IMR-90 (cell line): ENCODE measurements at regions not wholly inside any gene's neighbourhood (a gene's known extent, or its start where the extent isn't known, plus 50 kb on each side); places are given as distances from the start of the nearest gene placed in this dataset.

ENCODE experiments used
- ATAC-seq: fragments of 200-7000 bp; cut with Tn5 transposase; 2 replicates; pipeline ENCODE4 v1.9.1; 2020; ENCODE audit warnings: low read depth, mild to moderate bottlenecking, moderate library complexity
- BruUV-seq: library from RNA; stranded (reverse); fragments of 400-500 nt; replicated peaks from 2 replicates; lab custom pipeline; 2021; lab: Mats Ljungman, UMichigan
- CTCF ChIA-PET: fragments of 300-600 bp; formaldehyde crosslinking; extraction: SDS; loops from one replicate; lab custom pipeline; 2021; ENCODE audit warnings: antibody characterized with exemption; lab: Yijun Ruan, JAX
- POLR2A ChIA-PET: fragments of 300-600 bp; sonication (Branson Sonifier 250); formaldehyde crosslinking; loops from one replicate; lab custom pipeline; 2022; ENCODE audit warnings: antibody characterized with exemption; ENCODE audit not compliant: unreplicated experiment; lab: Charles Lee
- DNase-seq: peaks from one replicate; pipeline ENCODE4 v3.0.0; 2013
- H2AFZ ChIP-seq: replicated peaks from 2 replicates; pipeline ENCODE3; 2013; ENCODE audit warnings: low read length, mild to moderate bottlenecking; ENCODE audit not compliant: poor library complexity
- H2AK5ac ChIP-seq: 2 replicates; pipeline ENCODE4 v1.6.1; 2013; ENCODE audit warnings: low read depth, low read length, inconsistent platforms
- H2AK9ac ChIP-seq: replicated peaks from 2 replicates; pipeline ENCODE3; 2013; ENCODE audit warnings: mild to moderate bottlenecking, low read depth, low read length, moderate library complexity; ENCODE audit not compliant: poor library complexity
- H2BK120ac ChIP-seq: 2 replicates; pipeline ENCODE4 v1.6.1; 2013; ENCODE audit warnings: low read depth, low read length, inconsistent platforms
- H2BK15ac ChIP-seq: 3 replicates; pipeline ENCODE4 v1.6.1; 2013; ENCODE audit warnings: low read depth, low read length, inconsistent platforms
- H2BK20ac ChIP-seq: 2 replicates; pipeline ENCODE4 v1.6.1; 2013; ENCODE audit warnings: low read depth, mild to moderate bottlenecking, inconsistent platforms, low read length, moderate library complexity
- H2BK5ac ChIP-seq: 2 replicates; pipeline ENCODE4 v1.6.1; 2013; ENCODE audit warnings: mild to moderate bottlenecking, low read depth, low read length, inconsistent platforms; ENCODE audit not compliant: poor library complexity, severe bottlenecking
- H3K14ac ChIP-seq: replicated peaks from 2 replicates; pipeline ENCODE4 v1.6.1; 2013; ENCODE audit warnings: low read depth, low read length, inconsistent platforms
- H3K18ac ChIP-seq: 2 replicates; pipeline ENCODE4 v1.6.1; 2013; ENCODE audit warnings: low read depth, low read length, control low read depth
- H3K23ac ChIP-seq: 2 replicates; pipeline ENCODE4 v1.6.1; 2013; ENCODE audit warnings: low read depth, low read length, inconsistent platforms
- H3K27ac ChIP-seq: 2 replicates; pipeline ENCODE4 v1.5.1; 2013; ENCODE audit warnings: mild to moderate bottlenecking, control low read depth, low read length; ENCODE audit not compliant: insufficient read depth
- H3K27me3 ChIP-seq: 2 replicates; pipeline ENCODE4 v1.6.1; 2013; ENCODE audit warnings: low read length; ENCODE audit not compliant: control insufficient read depth, insufficient read depth
- H3K36me3 ChIP-seq: 2 replicates; pipeline ENCODE4 v1.6.1; 2013; ENCODE audit warnings: low read length, mixed read lengths; ENCODE audit not compliant: control insufficient read depth, insufficient read depth
- H3K4ac ChIP-seq: 2 replicates; pipeline ENCODE4 v1.6.1; 2013; ENCODE audit warnings: low read depth, low read length, inconsistent platforms
- H3K4me1 ChIP-seq: 2 replicates; pipeline ENCODE4 v1.6.1; 2013; ENCODE audit warnings: low read length, mixed read lengths; ENCODE audit not compliant: control insufficient read depth, insufficient read depth
- H3K4me2 ChIP-seq: 2 replicates; pipeline ENCODE4 v1.6.1; 2013; ENCODE audit warnings: low read depth, mild to moderate bottlenecking, control low read depth, low read length, moderate library complexity
- H3K4me3 ChIP-seq: 2 replicates; pipeline ENCODE4 v1.5.1; 2013; ENCODE audit warnings: low read depth, mild to moderate bottlenecking, control low read depth, low read length, moderate library complexity; ENCODE audit not compliant: insufficient read depth
- H3K56ac ChIP-seq: 2 replicates; pipeline ENCODE4 v1.6.1; 2013; ENCODE audit warnings: low read length, inconsistent platforms; ENCODE audit not compliant: insufficient read depth; ENCODE audit errors: extremely low read depth
- H3K79me1 ChIP-seq, 2 experiments: 2 replicates each; pipeline ENCODE4 v1.6.1; 2013; ENCODE audit warnings: low read length in 2 of 2, inconsistent platforms in 1 of 2, low read depth in 1 of 2
- H3K9ac ChIP-seq: 2 replicates; pipeline ENCODE4 v1.6.1; 2013; ENCODE audit warnings: low read depth, low read length, control low read depth
- H3K9me1 ChIP-seq: 2 replicates; pipeline ENCODE4 v1.6.1; 2013; ENCODE audit warnings: low read length, inconsistent platforms; ENCODE audit not compliant: insufficient read depth
- H3K9me3 ChIP-seq: 2 replicates; pipeline ENCODE4 v1.6.1; 2013; ENCODE audit warnings: low read length; ENCODE audit not compliant: control insufficient read depth, insufficient read depth
- H4K20me1 ChIP-seq: 2 replicates; pipeline ENCODE4 v1.6.1; 2013; ENCODE audit warnings: low read length, inconsistent platforms; ENCODE audit not compliant: insufficient read depth
- H4K5ac ChIP-seq: 2 replicates; pipeline ENCODE4 v1.6.1; 2013; ENCODE audit warnings: mild to moderate bottlenecking, low read depth, low read length, control low read depth
- H4K8ac ChIP-seq, 2 experiments: 2 replicates each; pipeline ENCODE4 v1.6.1; 2013; ENCODE audit warnings: low read depth in 2 of 2, low read length in 2 of 2, control low read depth in 1 of 2, inconsistent platforms in 1 of 2
- H4K91ac ChIP-seq: 2 replicates; pipeline ENCODE4 v1.6.1; 2013; ENCODE audit warnings: low read depth, low read length, inconsistent platforms; ENCODE audit not compliant: insufficient read depth
- CHD1 ChIP-seq: IDR thresholded peaks from 2 replicates; pipeline ENCODE4 v1.6.1; 2012; ENCODE audit warnings: low read depth, low read length, improper control_type of control experiment
- FOS ChIP-seq: fragments of 150-350 bp; IDR thresholded peaks from 2 replicates; pipeline ENCODE4 v1.6.1; 2016; ENCODE audit warnings: low read depth, low read length
- MAZ ChIP-seq: IDR thresholded peaks from 2 replicates; pipeline ENCODE4 v1.6.1; 2012; ENCODE audit warnings: low read depth, mild to moderate bottlenecking, low read length, improper control_type of control experiment, moderate library complexity, borderline replicate concordance
- POLR2A ChIP-seq: IDR thresholded peaks from 2 replicates; pipeline ENCODE4 v1.6.1; 2012; ENCODE audit warnings: mild to moderate bottlenecking, low read depth, low read length
- RAD21 ChIP-seq: IDR thresholded peaks from 2 replicates; pipeline ENCODE4 v1.6.1; 2012; ENCODE audit warnings: low read length, improper control_type of control experiment
- WGBS, 2 experiments: methylation state at CpG; one replicate each; pipeline versions ENCODE4 v1.1.5 to v1.1.7; 2013; ENCODE audit warnings: missing lambda C conversion rate in 2 of 2; ENCODE audit not compliant: insufficient read length in 1 of 2; ENCODE audit errors: extremely low coverage in 2 of 2; 5-methylcytosine and 5-hydroxymethylcytosine counted together
- dilution Hi-C: fragments of 300-500 bp; cut with HindIII; formaldehyde crosslinking; loops from one replicate; pipeline ENCODE4 v1.14.3; 2018; ENCODE audit warnings: low sequenced_read_pairs; ENCODE audit not compliant: unreplicated experiment
- in situ Hi-C: fragments of 300-500 bp; cut with MboI; formaldehyde crosslinking; loops from 3 replicates; pipeline ENCODE4 v1.14.3; 2019; ENCODE audit warnings: low sequenced_read_pairs, inconsistent platforms, mixed read lengths
- intact Hi-C: fragments of 100-400 bp; cut with micrococcal nuclease; formaldehyde crosslinking; loops from 2 replicates; pipeline ENCODE4 v1.10.0; 2022

- Histone ChIP-seq H3K36me3 (no peaks in the 10 kb centered on the region), H2AK9ac (no peak overlapping the region), H3K4me2 (no peak overlapping the region), H3K18ac (no peak overlapping the region), H3K9ac (no peak overlapping the region), H3K4me1 (no peaks in the 10 kb centered on the region), H3K9me1 (no peaks in the 10 kb centered on the region), H4K5ac (no peak overlapping the region), H2BK120ac (no peak overlapping the region), H3K27me3 (no peaks in the 10 kb centered on the region), H4K91ac (no peak overlapping the region), H3K23ac (no peak overlapping the region), H4K8ac (no peak overlapping the region), H3K4ac (no peak overlapping the region), H3K27ac (no peak overlapping the region), H2AFZ (no peak overlapping the region), H2BK15ac (no peak overlapping the region), H2BK20ac (no peak overlapping the region), H2BK5ac (no peak overlapping the region), H3K56ac (no peak overlapping the region), H3K79me1 (no peaks in the 10 kb centered on the region), H4K20me1 (no peaks in the 10 kb centered on the region), H3K4me3 (no peak overlapping the region), H2AK5ac (no peak overlapping the region), H3K14ac (no peak overlapping the region), H3K9me3 (no peaks in the 10 kb centered on the region)
- ChIA-PET POLR2A (no interaction called here), CTCF (no interaction called here)
- no TSS peak for BruUV-seq
- no peak for ATAC-seq
- intact Hi-C loops, result no loop called here
- WGBS, 2 experiments, result no CpG with 5 or more reads among the region's 2 CpGs
- TF ChIP-seq POLR2A (no peak), FOS (no peak), MAZ (no peak), CHD1 (no peak), RAD21 (no peak)
- DNase-seq, result no peak
- dilution Hi-C loops, result no loop called here
- in situ Hi-C loops, result no loop called here
These were observed 95.0 kb upstream of the HAPLN1 start for GRCh38 chr5:83815661-83816060.
